Ishikawa (cell line): ENCODE measurements at regions not wholly inside any gene's neighbourhood (a gene's known extent, or its start where the extent isn't known, plus 50 kb on each side); places are given as distances from the start of the nearest gene placed in this dataset.

Experiments
- CEBPB ChIP-seq: IDR thresholded peaks from 2 replicates; pipeline ENCODE4 v1.6.1; 2012
- EP300 ChIP-seq: IDR thresholded peaks from 2 replicates; pipeline ENCODE4 v1.6.1; 2012; ENCODE audit warnings: borderline replicate concordance
- MAX ChIP-seq: IDR thresholded peaks from 2 replicates; pipeline ENCODE4 v1.6.1; 2012
- RAD21 ChIP-seq: IDR thresholded peaks from 2 replicates; pipeline ENCODE4 v1.6.1; 2012; ENCODE audit warnings: low read depth
- TAF1 ChIP-seq: IDR thresholded peaks from 2 replicates; pipeline ENCODE4 v1.6.1; 2012; ENCODE audit warnings: low read depth, mild to moderate bottlenecking
- USF1 ChIP-seq: IDR thresholded peaks from 2 replicates; pipeline ENCODE4 v1.6.1; 2012
- ZBTB7A ChIP-seq: IDR thresholded peaks from 2 replicates; pipeline ENCODE4 v1.6.1; 2012; ENCODE audit warnings: low read depth

- TF ChIP-seq USF1 (no peak), CEBPB (no peak), TAF1 (no peak), ZBTB7A (no peak), MAX (no peak), EP300 (no peak), RAD21 (no peak)
Observed at GRCh38 chr4:63169836-63170235, 1239.4 kb downstream of the TECRL start.
